ENCODE measurements at regions not wholly inside any gene's neighbourhood (a gene's known extent, or its start where the extent isn't known, plus 50 kb on each side); places are given as distances from the start of the nearest gene placed in this dataset.

DNA sequence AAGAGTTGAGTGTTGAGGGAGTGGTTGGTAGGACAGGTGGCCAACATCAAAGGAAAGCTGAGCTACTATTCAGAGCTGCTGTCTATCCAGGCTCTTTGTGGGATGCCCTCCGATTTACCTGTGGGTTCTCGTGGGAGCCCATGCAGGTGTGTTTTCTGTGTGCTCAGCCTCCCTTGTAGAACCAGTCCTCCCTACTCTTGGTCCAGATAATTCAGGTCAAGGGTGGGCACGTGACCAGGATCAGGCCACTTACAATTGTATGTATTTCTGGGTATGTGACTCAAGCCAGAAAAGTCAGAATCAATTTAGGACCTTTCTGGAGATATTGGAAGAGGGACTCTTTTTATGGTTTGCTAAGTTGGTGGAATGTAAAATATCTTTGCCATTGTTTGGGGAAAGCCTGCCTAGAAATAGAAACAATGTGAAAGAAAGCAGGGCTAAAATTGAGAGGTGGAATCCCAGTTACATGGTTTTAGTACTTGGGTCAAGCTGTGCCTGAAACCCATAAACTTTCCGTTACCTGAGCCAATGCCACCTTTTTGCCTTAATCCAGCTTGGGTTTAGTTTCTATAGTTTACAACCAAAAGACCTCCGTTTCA, 93.2 kb downstream of the PDCL3 start:
- H3K36me3 Mint-ChIP-seq (ENCODE audit: low read depth) = no peaks in the 10 kb centered on the region
- no peak for ATAC-seq
- intact Hi-C loops (cut with micrococcal nuclease) = no loop called here
- ChIA-PET POLR2A (interaction anchor here (0.7 kb wide), 1 partner anchor 12 kb away, joined by 3 read pairs; no protein-coding TSS in a partner anchor), CTCF (interaction anchor here (1.3 to 1.4 kb wide), 2 partner anchors 46 to 50 kb away, joined by 3 to 6 read pairs; no protein-coding TSS in a partner anchor)
- DNase-seq = no peak
- H3K4me3 Mint-ChIP-seq = no peak overlapping the region
- H3K27me3 Mint-ChIP-seq = peaks cover 2% of the 10 kb centered on the region
- TF ChIP-seq, protein P1, sequence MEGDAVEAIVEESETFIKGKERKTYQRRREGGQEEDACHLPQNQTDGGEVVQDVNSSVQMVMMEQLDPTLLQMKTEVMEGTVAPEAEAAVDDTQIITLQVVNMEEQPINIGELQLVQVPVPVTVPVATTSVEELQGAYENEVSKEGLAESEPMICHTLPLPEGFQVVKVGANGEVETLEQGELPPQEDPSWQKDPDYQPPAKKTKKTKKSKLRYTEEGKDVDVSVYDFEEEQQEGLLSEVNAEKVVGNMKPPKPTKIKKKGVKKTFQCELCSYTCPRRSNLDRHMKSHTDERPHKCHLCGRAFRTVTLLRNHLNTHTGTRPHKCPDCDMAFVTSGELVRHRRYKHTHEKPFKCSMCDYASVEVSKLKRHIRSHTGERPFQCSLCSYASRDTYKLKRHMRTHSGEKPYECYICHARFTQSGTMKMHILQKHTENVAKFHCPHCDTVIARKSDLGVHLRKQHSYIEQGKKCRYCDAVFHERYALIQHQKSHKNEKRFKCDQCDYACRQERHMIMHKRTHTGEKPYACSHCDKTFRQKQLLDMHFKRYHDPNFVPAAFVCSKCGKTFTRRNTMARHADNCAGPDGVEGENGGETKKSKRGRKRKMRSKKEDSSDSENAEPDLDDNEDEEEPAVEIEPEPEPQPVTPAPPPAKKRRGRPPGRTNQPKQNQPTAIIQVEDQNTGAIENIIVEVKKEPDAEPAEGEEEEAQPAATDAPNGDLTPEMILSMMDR (IDR thresholded peaks at IDR 0.05) = no peak
- no peak overlapping the region for H3K27ac Mint-ChIP-seq
- H3K4me1 Mint-ChIP-seq (ENCODE audit: low read depth) = peaks cover 20% of the 10 kb centered on the region
- no peaks in the 10 kb centered on the region for H3K9me3 Mint-ChIP-seq

DNA sequence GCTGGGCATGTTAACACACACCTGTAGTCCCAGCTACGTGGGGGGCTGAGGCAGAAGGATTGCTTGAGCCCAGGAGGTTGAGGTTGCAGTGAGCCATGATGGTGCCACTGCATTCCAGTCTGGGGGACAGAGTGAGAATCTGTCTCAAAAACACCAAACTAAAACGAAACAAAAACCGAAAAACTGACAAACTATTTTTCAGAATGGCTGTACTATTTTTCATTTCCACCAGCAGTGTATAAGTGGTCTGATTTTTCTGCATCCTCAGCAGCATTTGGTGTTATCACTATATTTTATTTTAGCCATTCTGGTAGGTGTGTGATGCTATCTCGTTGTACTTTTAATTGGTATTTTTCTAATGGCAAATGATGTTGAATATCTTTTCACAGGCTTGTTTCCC, 95.2 kb downstream of the PDCL3 start:
- TF ChIP-seq, protein P1 (IDR thresholded peaks at IDR 0.05) = no peak
- Mint-ChIP-seq H3K36me3 (ENCODE audit: low read depth) (no peaks in the 10 kb centered on the region), H3K27me3 (peaks cover 4% of the 10 kb centered on the region), H3K27ac (no peak overlapping the region), H3K9me3 (no peaks in the 10 kb centered on the region), H3K4me3 (no peak overlapping the region), H3K4me1 (ENCODE audit: low read depth) (peaks cover 9% of the 10 kb centered on the region)
- CTCF ChIA-PET = interaction anchor here (1.4 to 2.2 kb wide), 2 partner anchors 27 to 48 kb away, joined by 3 to 8 read pairs; no protein-coding TSS in a partner anchor
- ATAC-seq (no peak), DNase-seq (no peak)
- POLR2A ChIA-PET = no interaction called here
- intact Hi-C loops (cut with micrococcal nuclease) = no loop called here

DNA sequence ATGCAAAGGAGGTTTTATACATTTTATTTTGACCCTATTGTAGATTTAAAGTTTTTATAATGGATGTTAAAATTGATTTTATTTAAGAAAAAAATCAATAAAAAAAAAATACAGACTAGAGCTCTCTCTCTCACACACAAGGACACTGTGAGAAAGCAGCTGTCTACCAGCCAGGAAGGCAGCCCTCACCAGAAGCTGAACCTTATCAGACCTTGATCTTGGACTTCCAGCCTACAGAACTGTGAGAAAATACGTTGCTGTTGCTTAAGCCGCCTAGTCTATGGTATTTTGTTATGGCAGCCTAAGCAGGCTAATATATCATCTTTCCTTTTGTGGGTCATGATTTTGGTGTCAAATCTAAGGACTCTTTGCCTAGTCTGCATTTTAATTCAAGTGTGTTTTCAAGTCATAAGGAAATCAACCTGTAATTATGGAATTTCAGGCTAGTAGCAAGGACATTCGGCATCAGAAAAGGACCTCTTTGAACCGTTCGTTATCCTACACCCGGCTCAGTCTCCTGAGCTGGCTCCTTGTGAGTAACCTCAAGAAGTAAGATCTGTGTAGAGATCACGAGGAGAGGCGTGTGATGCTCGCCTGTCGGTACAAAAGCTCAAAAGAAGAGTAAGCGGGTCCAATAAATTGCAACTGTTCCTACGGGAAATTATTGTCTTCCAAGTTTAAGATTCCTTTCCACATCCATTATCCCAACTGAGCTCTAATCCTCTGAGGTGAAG, 98.2 kb downstream of the PDCL3 start:
- CTCF ChIA-PET = interaction anchor here (2.0 kb wide), 1 partner anchor 54 kb away, joined by 5 read pairs; no protein-coding TSS in a partner anchor
- intact Hi-C loops (cut with micrococcal nuclease) = no loop called here
- TF ChIP-seq, protein P1 (IDR thresholded peaks at IDR 0.05) = no peak
- no peak for ATAC-seq
- Mint-ChIP-seq H3K4me1 (ENCODE audit: low read depth) (no peaks in the 10 kb centered on the region), H3K36me3 (ENCODE audit: low read depth) (no peaks in the 10 kb centered on the region), H3K4me3 (no peak overlapping the region), H3K27me3 (peaks cover 2% of the 10 kb centered on the region), H3K27ac (no peak overlapping the region), H3K9me3 (no peaks in the 10 kb centered on the region)
- DNase-seq = no peak
- POLR2A ChIA-PET = no interaction called here

DNA sequence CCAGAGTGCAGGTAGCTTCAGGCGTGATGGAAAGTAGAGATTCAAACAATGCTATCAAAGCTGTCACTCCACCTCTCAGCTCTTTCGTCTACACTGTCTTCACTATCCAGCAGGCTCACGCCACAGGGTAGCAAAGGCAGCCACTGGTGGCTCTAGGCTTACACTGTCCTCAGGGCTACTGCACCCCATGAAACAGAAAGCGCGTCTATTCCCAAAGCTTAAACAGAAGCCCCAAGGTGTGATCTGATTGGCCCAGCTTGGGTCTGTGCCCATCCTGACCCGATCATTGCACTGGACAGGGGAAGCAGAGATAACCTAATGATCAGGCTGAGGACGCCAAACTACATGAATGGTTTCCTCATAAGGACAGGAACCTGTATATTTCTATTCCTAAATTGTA, 100.1 kb downstream of the PDCL3 start:
- ATAC-seq = no peak
- Mint-ChIP-seq H3K36me3 (ENCODE audit: low read depth) (no peaks in the 10 kb centered on the region), H3K4me1 (ENCODE audit: low read depth) (no peaks in the 10 kb centered on the region), H3K9me3 (no peaks in the 10 kb centered on the region), H3K27me3 (peaks cover 2% of the 10 kb centered on the region), H3K27ac (no peak overlapping the region), H3K4me3 (no peak overlapping the region)
- intact Hi-C loops (cut with micrococcal nuclease) = no loop called here
- ChIA-PET CTCF (interaction anchor here (1.0 to 2.0 kb wide), 4 partner anchors 10 to 256 kb away, joined by 3 to 5 read pairs (median 4); no protein-coding TSS in a partner anchor), POLR2A (interaction anchor here (0.6 to 0.9 kb wide), 3 partner anchors 9 to 45 kb away, joined by 3 to 4 read pairs (median 4); no protein-coding TSS in a partner anchor)
- no peak for DNase-seq
- TF ChIP-seq, protein P1 (IDR thresholded peaks at IDR 0.05) = no peak

All from activated CD8-positive, alpha-beta T cell treated with anti-CD3 and anti-CD28 coated beads for 36 hours (primary cell).